ENCODE measurements at regions not wholly inside any gene's neighbourhood (a gene's known extent, or its start where the extent isn't known, plus 50 kb on each side); places are given as distances from the start of the nearest gene placed in this dataset.

- TF ChIP-seq POLR2AphosphoS5 (IDR thresholded peaks at IDR 0.05) (no peak), POLR2A (IDR thresholded peaks at IDR 0.05) (no peak)
- TF ChIP-seq, protein P1, sequence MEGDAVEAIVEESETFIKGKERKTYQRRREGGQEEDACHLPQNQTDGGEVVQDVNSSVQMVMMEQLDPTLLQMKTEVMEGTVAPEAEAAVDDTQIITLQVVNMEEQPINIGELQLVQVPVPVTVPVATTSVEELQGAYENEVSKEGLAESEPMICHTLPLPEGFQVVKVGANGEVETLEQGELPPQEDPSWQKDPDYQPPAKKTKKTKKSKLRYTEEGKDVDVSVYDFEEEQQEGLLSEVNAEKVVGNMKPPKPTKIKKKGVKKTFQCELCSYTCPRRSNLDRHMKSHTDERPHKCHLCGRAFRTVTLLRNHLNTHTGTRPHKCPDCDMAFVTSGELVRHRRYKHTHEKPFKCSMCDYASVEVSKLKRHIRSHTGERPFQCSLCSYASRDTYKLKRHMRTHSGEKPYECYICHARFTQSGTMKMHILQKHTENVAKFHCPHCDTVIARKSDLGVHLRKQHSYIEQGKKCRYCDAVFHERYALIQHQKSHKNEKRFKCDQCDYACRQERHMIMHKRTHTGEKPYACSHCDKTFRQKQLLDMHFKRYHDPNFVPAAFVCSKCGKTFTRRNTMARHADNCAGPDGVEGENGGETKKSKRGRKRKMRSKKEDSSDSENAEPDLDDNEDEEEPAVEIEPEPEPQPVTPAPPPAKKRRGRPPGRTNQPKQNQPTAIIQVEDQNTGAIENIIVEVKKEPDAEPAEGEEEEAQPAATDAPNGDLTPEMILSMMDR (IDR thresholded peaks at IDR 0.05 in 8 of 11, conservative IDR thresholded peaks at IDR 0.05 in 3 of 11) = no peak
These were observed 108.5 kb upstream of the GNG12 start for GRCh38 chr1:67941746-67942145.
